ENCODE measurements at regions not wholly inside any gene's neighbourhood (a gene's known extent, or its start where the extent isn't known, plus 50 kb on each side); places are given as distances from the start of the nearest gene placed in this dataset.
"Not testable (repeated sequence)": the region's sequence is repeated elsewhere in the genome, so short reads cannot be mapped to it uniquely, and the experiment has no call there.

GRCh38 chr21:32823296-32823695 lies 51.7 kb upstream of the PAXBP1 start:
- DNase-seq (ENCODE audit: low read depth), result not testable (repeated sequence)

GRCh38 chr21:32824950-32825349 lies 53.4 kb upstream of the PAXBP1 start:
- no peak overlapping the region for H3K4me3 ChIP-seq (ENCODE audit: control insufficient read depth, low read depth, low read length)
- TF ChIP-seq CTCF (conservative IDR thresholded peaks at IDR 0.05; ENCODE audit: control insufficient read depth, insufficient read depth, low read depth, low read length), result no peak
- DNase-seq (ENCODE audit: low read depth), result no peak

More at GRCh38 chr21:32823296-32823695, 51.7 kb upstream of the PAXBP1 start:
- not testable (repeated sequence) for H3K4me3 ChIP-seq (ENCODE audit: control insufficient read depth, low read depth, low read length)

- peak; percentile 74 for DNase-seq (ENCODE audit: low read depth)
- H3K4me3 ChIP-seq (ENCODE audit: control insufficient read depth, low read depth, low read length), result no peak overlapping the region
- peak; percentile 66 for TF ChIP-seq CTCF (conservative IDR thresholded peaks at IDR 0.05; ENCODE audit: control insufficient read depth, insufficient read depth, low read depth, low read length)
These were observed 55.0 kb upstream of the PAXBP1 start for GRCh38 chr21:32826329-32827167.

- no peak overlapping the region for H3K4me3 ChIP-seq (ENCODE audit: control insufficient read depth, low read depth, low read length)
- TF ChIP-seq CTCF (conservative IDR thresholded peaks at IDR 0.05; ENCODE audit: control insufficient read depth, insufficient read depth, low read depth, low read length), result no peak
These were observed 57.4 kb upstream of the PAXBP1 start for GRCh38 chr21:32828908-32829307.

GRCh38 chr21:32829504-32829903 lies 57.9 kb upstream of the PAXBP1 start:
- no peak for DNase-seq (ENCODE audit: low read depth)
- no peak for TF ChIP-seq CTCF (conservative IDR thresholded peaks at IDR 0.05; ENCODE audit: control insufficient read depth, insufficient read depth, low read depth, low read length)
- H3K4me3 ChIP-seq (ENCODE audit: control insufficient read depth, low read depth, low read length), result no peak overlapping the region

More at GRCh38 chr21:32828908-32829307, 57.4 kb upstream of the PAXBP1 start:
- DNase-seq (ENCODE audit: low read depth), result no peak

- not testable (repeated sequence) for H3K4me3 ChIP-seq (ENCODE audit: control insufficient read depth, low read depth, low read length); DNase-seq (ENCODE audit: low read depth)
These were observed 60.2 kb upstream of the PAXBP1 start for GRCh38 chr21:32831779-32832178.

GRCh38 chr21:32834211-32834915 lies 62.8 kb upstream of the PAXBP1 start:
- H3K4me3 ChIP-seq (ENCODE audit: control insufficient read depth, low read depth, low read length), result no peak overlapping the region
- no peak for DNase-seq (ENCODE audit: low read depth)
- no peak for TF ChIP-seq CTCF (conservative IDR thresholded peaks at IDR 0.05; ENCODE audit: control insufficient read depth, insufficient read depth, low read depth, low read length)
